Osteocyte (in vitro differentiated cells): ENCODE measurements at regions not wholly inside any gene's neighbourhood (a gene's known extent, or its start where the extent isn't known, plus 50 kb on each side); places are given as distances from the start of the nearest gene placed in this dataset.

Source experiments
- DNase-seq: peaks from one replicate; pipeline ENCODE4 v3.0.0; 2021; ENCODE audit warnings: mixed read lengths; ENCODE audit not compliant: unreplicated experiment; ENCODE audit errors: extremely low spot score
- H3K27ac Mint-ChIP-seq: one replicate; pipeline ENCODE4 v1.8.0; 2021; ENCODE audit warnings: mild to moderate bottlenecking, mixed read lengths; ENCODE audit not compliant: unreplicated experiment
- H3K27me3 Mint-ChIP-seq: one replicate; pipeline ENCODE4 v1.8.0; 2021; ENCODE audit warnings: mixed read lengths; ENCODE audit not compliant: unreplicated experiment
- H3K36me3 Mint-ChIP-seq: one replicate; pipeline ENCODE4 v1.8.0; 2021; ENCODE audit warnings: mixed read lengths; ENCODE audit not compliant: unreplicated experiment
- H3K4me1 Mint-ChIP-seq: one replicate; pipeline ENCODE4 v1.8.0; 2021; ENCODE audit warnings: mixed read lengths; ENCODE audit not compliant: unreplicated experiment
- H3K4me3 Mint-ChIP-seq: one replicate; pipeline ENCODE4 v1.8.0; 2021; ENCODE audit warnings: mild to moderate bottlenecking, moderate library complexity, mixed read lengths; ENCODE audit not compliant: unreplicated experiment
- H3K9me3 Mint-ChIP-seq: one replicate; pipeline ENCODE4 v1.8.0; 2021; ENCODE audit warnings: mixed read lengths; ENCODE audit not compliant: unreplicated experiment
- TF ChIP-seq, protein P1 (sequence below): fragments of 200-600 bp; sonication (generic); IDR thresholded peaks from 2 replicates; pipeline ENCODE4 v1.5.0; 2021; ENCODE audit warnings: antibody characterized with exemption, mild to moderate bottlenecking, moderate library complexity

DNA sequence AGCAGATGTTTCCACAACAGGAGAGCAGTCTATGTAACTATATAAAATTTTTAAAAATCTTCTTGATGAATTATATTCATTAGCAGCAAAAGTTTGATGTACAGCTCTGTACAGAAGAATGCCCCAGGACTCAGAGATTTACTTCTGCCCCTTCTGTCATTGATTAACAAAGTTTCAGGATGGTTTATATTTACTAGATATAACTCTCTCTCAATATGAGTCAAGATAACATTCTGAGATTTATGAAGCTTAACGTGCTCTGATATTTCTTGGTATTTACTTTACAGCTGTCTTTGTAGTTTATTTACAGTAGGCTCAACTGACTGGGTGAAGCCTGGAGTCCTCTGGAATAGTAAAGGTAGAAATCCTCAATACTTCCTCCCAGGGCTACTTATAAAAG is 93.6 kb upstream of the HNMT start:
- TF ChIP-seq, protein P1, sequence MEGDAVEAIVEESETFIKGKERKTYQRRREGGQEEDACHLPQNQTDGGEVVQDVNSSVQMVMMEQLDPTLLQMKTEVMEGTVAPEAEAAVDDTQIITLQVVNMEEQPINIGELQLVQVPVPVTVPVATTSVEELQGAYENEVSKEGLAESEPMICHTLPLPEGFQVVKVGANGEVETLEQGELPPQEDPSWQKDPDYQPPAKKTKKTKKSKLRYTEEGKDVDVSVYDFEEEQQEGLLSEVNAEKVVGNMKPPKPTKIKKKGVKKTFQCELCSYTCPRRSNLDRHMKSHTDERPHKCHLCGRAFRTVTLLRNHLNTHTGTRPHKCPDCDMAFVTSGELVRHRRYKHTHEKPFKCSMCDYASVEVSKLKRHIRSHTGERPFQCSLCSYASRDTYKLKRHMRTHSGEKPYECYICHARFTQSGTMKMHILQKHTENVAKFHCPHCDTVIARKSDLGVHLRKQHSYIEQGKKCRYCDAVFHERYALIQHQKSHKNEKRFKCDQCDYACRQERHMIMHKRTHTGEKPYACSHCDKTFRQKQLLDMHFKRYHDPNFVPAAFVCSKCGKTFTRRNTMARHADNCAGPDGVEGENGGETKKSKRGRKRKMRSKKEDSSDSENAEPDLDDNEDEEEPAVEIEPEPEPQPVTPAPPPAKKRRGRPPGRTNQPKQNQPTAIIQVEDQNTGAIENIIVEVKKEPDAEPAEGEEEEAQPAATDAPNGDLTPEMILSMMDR = no peak
- Mint-ChIP-seq H3K4me1 (no peaks in the 10 kb centered on the region), H3K27me3 (peaks cover 12% of the 10 kb centered on the region), H3K36me3 (no peaks in the 10 kb centered on the region), H3K9me3 (no peaks in the 10 kb centered on the region), H3K27ac (no peak overlapping the region), H3K4me3 (no peak overlapping the region)
- no peak for DNase-seq

DNA sequence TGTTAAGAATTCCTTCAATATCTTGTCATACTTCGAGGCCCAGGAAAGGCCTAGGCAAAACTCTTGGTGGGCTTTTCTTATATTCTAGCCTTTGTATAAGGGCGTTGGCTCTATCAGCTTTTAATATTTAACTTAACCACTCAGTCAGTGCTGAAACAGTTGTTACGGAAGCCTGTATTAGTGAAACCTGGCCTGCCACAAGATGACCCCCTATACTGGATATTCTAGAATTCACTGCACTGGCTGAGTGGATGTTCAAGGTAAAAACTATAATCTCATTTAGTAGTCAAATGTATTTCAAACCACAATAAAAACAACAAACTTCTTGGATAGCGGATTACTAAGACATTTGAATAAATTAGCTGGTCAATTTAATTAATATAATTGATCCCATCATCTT is 91.7 kb upstream of the HNMT start:
- Mint-ChIP-seq H3K36me3 (no peaks in the 10 kb centered on the region), H3K4me1 (no peaks in the 10 kb centered on the region), H3K27ac (no peak overlapping the region)

DNA sequence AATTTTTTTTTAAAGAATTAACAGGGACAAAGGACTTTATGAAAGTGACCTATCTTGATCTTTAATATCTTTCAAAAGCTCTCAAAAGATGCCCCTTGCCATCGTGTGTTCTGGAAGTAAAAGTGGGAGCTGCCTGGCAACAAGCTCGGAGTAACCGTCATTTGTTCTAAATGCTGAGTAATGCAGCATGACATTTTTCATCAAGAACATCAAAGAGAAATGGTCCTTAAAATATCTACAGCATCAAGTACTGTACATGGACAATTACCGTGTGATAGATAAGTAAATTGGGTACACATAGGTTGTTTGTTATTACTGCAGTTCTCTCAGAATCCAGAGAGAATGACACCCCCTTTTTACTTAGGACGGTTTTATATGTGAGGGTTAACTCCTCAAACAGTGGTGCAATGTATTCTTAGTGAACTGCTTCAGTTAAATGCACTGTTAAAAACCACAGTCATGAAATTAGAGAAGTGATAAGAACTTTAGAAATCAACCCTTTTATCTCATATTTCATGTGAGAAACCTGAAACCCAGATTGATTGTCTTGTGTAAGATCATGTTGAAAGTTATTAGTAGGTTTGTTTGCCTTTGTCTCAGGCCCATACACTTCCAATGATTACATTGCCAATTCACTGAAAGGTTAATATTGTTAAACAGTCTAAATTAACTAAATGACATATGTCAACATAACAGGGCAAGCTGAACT is 90.6 kb upstream of the HNMT start:
- Mint-ChIP-seq H3K4me3 (no peak overlapping the region), H3K36me3 (no peaks in the 10 kb centered on the region), H3K4me1 (no peaks in the 10 kb centered on the region), H3K27ac (no peak overlapping the region), H3K27me3 (peaks cover 22% of the 10 kb centered on the region), H3K9me3 (no peaks in the 10 kb centered on the region)
- TF ChIP-seq, protein P1 = no peak
- DNase-seq = no peak

More for the DNA sequence above, 91.7 kb upstream of the HNMT start:
- Mint-ChIP-seq H3K9me3 (no peaks in the 10 kb centered on the region), H3K27me3 (peaks cover 16% of the 10 kb centered on the region), H3K4me3 (no peak overlapping the region)
- no peak for DNase-seq
- TF ChIP-seq, protein P1 = no peak

DNA sequence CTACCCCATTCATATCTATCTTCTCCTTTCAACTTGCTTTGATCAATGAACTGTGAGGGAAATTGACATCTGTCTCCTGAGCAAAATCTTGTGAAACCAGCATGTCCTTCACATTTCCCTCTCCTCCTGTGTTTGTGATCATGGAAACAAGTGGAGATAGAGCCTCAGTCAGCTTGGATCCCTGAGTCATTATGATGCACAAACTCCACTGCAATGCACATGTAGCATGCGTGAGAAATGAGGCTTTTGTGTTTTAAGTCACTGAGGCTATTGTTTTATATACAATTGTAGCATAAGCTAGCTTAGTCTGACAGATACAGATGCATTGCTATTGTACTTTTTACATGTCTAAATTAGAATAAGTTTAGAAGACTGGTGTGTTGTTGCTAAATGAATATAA is 85.2 kb upstream of the HNMT start:
- H3K9me3 Mint-ChIP-seq = no peaks in the 10 kb centered on the region
- no peak for DNase-seq
- peaks cover 13% of the 10 kb centered on the region for H3K27me3 Mint-ChIP-seq
- H3K4me3 Mint-ChIP-seq = no peak overlapping the region
- H3K27ac Mint-ChIP-seq = no peak overlapping the region
- TF ChIP-seq, protein P1 = no peak
- H3K36me3 Mint-ChIP-seq = no peaks in the 10 kb centered on the region
- H3K4me1 Mint-ChIP-seq = no peaks in the 10 kb centered on the region

DNA sequence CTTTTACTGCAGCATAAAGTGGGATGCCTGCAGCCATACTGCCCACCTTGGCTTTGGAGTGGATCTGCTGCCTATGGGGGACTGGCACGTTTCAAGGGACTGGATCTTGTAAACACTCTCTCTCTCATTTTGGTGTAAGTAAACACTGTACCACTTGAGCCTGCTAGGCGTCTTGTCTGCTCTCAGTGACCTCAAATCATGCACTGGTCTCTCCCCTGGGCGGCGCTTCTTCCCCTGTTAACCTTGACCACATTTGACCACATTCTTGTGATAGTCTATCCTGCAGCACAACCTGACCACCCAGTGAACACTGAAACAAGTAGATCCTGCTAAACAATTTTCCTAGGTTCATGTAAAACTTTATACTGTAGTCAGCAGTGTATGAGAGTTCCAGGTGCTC is 82.6 kb upstream of the HNMT start:
- H3K9me3 Mint-ChIP-seq = no peaks in the 10 kb centered on the region
- TF ChIP-seq, protein P1 = no peak
- no peaks in the 10 kb centered on the region for H3K4me1 Mint-ChIP-seq
- H3K27me3 Mint-ChIP-seq = peaks cover 16% of the 10 kb centered on the region
- DNase-seq = no peak
- no peak overlapping the region for H3K27ac Mint-ChIP-seq
- no peaks in the 10 kb centered on the region for H3K36me3 Mint-ChIP-seq
- H3K4me3 Mint-ChIP-seq = no peak overlapping the region
